Ascending aorta (tissue), 2 donors: ENCODE measurements at regions not wholly inside any gene's neighbourhood (a gene's known extent, or its start where the extent isn't known, plus 50 kb on each side); places are given as distances from the start of the nearest gene placed in this dataset.
A peak's percentile ranks its signal among the peaks of the same experiment; 100 is the strongest.

ENCODE experiments used
- DNase-seq, 2 donors: peaks; one replicate each; pipeline ENCODE4 v3.0.0-alpha.2; 2019; ENCODE audit warnings: low spot score in 2 of 2
- H3K27ac ChIP-seq, 2 donors: fragments of 200-600 bp; sonication (generic); one replicate each; pipeline ENCODE4 v1.5.1; 2016 to 2017; ENCODE audit warnings: mild to moderate bottlenecking in 1 of 2
- H3K27me3 ChIP-seq: fragments of 200-600 bp; sonication (generic); one replicate; pipeline ENCODE4 v1.5.1; 2017
- H3K36me3 ChIP-seq, 2 donors: fragments of 200-600 bp; sonication (generic); one replicate each; pipeline ENCODE4 v1.5.1; 2016
- H3K4me1 ChIP-seq, 2 donors: fragments of 200-600 bp; sonication (generic); one replicate each; pipeline ENCODE4 v1.5.1; 2016 to 2017; ENCODE audit warnings: mild to moderate bottlenecking in 1 of 2
- H3K4me3 ChIP-seq, 2 donors: fragments of 200-600 bp; sonication (generic); one replicate each; pipeline ENCODE4 v1.5.1; 2016 to 2017; ENCODE audit warnings: mild to moderate bottlenecking in 1 of 2
- H3K9me3 ChIP-seq, 2 donors: fragments of 200-600 bp; sonication (generic); one replicate each; pipeline ENCODE4 v1.5.1; 2016
- intact Hi-C: fragments of 100-400 bp; cut with DNase I; formaldehyde crosslinking; loops from one replicate; pipeline ENCODE4 v1.15.1; 2023
- TF ChIP-seq, protein P1 (sequence below), 3 experiments: fragments of 200-600 bp in 2 of 3; fragments of 450-650 bp in 1 of 3; sonication (generic) in 2 of 3; IDR thresholded peaks; one replicate each; pipeline ENCODE4 v1.5.1; 2016 to 2019; ENCODE audit warnings: antibody characterized with exemption in 3 of 3, mild to moderate bottlenecking in 1 of 3, moderate library complexity in 1 of 3

DNA sequence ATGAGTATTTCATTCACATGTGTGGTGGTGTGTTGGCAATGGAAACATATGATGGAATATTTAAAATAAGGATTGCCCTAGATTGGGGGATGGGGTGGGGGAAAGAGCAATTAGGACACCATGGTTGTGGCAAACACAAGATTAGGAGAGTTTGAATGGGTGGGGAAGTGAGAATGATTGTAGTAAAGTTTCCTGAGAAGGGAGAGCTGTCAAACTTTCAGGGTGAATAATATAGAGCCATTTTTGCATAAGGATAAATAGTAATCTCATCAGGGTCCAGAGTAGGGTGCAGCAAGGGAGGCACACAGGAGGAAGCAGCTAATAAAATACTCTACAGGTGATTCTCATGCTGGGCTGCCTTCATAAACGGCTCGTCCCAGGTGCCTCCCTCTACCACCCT is 294.9 kb upstream of the MARCKS start:
- Histone ChIP-seq H3K36me3 (no peaks in the 10 kb centered on the region), H3K27ac (no peak overlapping the region), H3K4me3 (no peak overlapping the region), H3K27me3 (no peaks in the 10 kb centered on the region), H3K9me3 (no peaks in the 10 kb centered on the region), H3K4me1 (no peaks in the 10 kb centered on the region)
- intact Hi-C loops: no loop called here
- DNase-seq: no peak
- TF ChIP-seq, protein P1, sequence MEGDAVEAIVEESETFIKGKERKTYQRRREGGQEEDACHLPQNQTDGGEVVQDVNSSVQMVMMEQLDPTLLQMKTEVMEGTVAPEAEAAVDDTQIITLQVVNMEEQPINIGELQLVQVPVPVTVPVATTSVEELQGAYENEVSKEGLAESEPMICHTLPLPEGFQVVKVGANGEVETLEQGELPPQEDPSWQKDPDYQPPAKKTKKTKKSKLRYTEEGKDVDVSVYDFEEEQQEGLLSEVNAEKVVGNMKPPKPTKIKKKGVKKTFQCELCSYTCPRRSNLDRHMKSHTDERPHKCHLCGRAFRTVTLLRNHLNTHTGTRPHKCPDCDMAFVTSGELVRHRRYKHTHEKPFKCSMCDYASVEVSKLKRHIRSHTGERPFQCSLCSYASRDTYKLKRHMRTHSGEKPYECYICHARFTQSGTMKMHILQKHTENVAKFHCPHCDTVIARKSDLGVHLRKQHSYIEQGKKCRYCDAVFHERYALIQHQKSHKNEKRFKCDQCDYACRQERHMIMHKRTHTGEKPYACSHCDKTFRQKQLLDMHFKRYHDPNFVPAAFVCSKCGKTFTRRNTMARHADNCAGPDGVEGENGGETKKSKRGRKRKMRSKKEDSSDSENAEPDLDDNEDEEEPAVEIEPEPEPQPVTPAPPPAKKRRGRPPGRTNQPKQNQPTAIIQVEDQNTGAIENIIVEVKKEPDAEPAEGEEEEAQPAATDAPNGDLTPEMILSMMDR (IDR thresholded peaks at IDR 0.05): no peak

DNA sequence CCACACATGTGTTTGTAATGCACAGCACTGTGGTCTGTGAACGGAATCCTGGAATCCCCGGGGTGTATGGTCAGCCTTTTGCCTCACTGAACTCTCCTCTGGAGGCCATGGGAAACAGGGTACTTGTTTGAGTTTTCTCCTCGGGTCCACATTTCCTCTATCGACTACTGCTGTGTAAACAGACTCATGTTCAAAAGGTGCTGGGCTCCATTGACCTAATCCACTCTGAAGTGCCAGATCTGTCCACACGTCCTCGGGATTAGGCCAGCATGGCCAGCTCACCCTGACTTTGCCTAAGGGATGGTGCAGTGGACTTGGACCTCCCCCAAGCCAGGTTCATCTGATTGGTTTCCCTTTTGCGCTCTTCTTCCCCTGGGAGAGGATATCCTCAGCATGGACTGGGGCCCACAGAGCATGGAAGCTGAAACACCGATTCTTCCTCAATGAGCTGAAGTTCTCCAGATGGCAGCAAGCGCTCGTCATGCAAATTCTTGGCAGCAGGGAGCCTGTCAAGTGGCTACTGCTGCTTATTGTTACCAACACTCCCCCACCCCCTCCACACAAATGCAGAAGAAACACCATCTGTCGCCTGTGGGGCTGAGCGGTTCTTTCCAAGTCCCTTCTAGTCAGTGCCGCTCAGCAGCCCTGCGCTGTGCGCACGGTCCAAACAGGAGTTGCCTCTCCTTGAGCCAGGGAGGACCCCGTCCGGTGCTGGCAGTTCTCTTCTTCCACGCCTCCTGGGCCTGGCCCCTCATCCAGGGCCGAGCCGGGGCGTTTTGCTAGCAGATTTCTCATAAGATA is 292.6 kb upstream of the MARCKS start:
- DNase-seq: peak; percentile 39 to 76
- intact Hi-C loops: no loop called here
- Histone ChIP-seq H3K4me3 (peak overlapping the region; percentile 5 to 41), H3K27me3 (no peaks in the 10 kb centered on the region), H3K4me1 (no peaks in the 10 kb centered on the region), H3K9me3 (no peaks in the 10 kb centered on the region), H3K27ac (no peak overlapping the region), H3K36me3 (no peaks in the 10 kb centered on the region)
- TF ChIP-seq, protein P1 (IDR thresholded peaks at IDR 0.05): no peak

DNA sequence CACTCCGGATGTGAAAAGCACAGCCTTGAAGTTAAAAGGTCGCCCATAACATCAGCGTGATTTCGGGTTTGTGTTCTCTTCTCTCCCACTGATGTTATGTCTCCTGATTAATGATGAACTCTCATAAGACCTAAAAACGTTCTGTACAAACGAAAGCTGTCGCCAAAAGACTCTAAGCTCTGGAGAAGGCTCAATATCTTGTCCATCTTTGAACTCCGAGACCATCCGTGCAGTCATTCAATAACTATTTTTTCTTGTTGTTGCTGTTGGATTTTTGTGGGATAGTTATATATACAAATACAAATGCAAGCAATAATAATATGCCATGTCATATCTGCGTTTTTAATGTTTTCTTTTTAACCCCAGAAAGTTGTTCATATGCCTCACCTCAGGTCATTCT is 291.8 kb upstream of the MARCKS start:
- intact Hi-C loops: no loop called here
- TF ChIP-seq, protein P1 (IDR thresholded peaks at IDR 0.05): no peak

DNA sequence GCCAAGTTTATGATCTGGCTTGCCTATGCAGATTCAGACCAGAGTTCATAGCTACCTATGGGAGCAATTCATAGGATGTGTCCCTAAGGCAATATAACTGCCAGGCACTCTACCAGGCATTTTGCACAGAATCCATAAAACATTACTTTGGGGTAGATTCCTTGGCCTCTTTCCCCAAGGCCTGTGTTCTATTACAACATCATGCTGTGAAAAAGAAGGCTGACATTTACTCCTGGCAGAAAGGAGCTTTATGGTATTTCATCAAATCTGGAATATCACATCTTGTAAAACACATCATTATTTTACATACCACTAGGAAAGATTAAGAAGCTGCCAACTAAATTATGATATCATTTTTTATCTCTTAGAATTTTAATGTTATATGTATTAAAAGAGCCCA is 287.0 kb upstream of the MARCKS start:
- Histone ChIP-seq H3K4me1 (no peaks in the 10 kb centered on the region), H3K27me3 (no peaks in the 10 kb centered on the region), H3K36me3 (no peaks in the 10 kb centered on the region), H3K27ac (no peak overlapping the region), H3K4me3 (no peak overlapping the region), H3K9me3 (no peaks in the 10 kb centered on the region)
- no peak for DNase-seq
- TF ChIP-seq, protein P1 (IDR thresholded peaks at IDR 0.05): no peak
- intact Hi-C loops: no loop called here

More for the DNA sequence above, 291.8 kb upstream of the MARCKS start:
- H3K9me3 ChIP-seq: no peaks in the 10 kb centered on the region
- peak overlapping the region in 1 of 2 donors; percentile 41 for H3K4me3 ChIP-seq
- no peak for DNase-seq
- H3K27ac ChIP-seq: no peak overlapping the region
- no peaks in the 10 kb centered on the region for H3K4me1 ChIP-seq
- no peaks in the 10 kb centered on the region for H3K27me3 ChIP-seq
- H3K36me3 ChIP-seq: no peaks in the 10 kb centered on the region

DNA sequence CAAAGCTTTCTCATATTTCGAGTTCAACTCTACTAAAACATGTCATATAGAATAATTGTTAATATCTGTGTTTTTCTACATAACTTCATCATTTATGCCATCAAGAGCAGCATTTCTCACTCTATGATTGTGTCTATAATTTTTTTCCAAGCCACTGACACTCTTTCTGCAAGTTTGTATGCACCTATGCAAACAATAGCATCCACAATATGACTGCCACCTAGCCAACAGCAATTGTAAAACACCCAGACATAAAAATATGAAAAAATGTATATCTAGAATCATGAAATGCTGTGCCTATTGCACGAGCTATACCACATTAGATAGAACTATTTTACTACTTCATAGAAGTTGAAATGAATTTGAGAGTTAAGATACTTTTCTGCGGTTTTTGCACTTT is 286.5 kb upstream of the MARCKS start:
- Histone ChIP-seq H3K27ac (no peak overlapping the region), H3K9me3 (no peaks in the 10 kb centered on the region), H3K36me3 (no peaks in the 10 kb centered on the region), H3K27me3 (no peaks in the 10 kb centered on the region), H3K4me3 (no peak overlapping the region), H3K4me1 (no peaks in the 10 kb centered on the region)
- intact Hi-C loops: no loop called here
- TF ChIP-seq, protein P1 (IDR thresholded peaks at IDR 0.05): no peak
- no peak for DNase-seq
